A549 (cell line): ENCODE measurements at regions not wholly inside any gene's neighbourhood (a gene's known extent, or its start where the extent isn't known, plus 50 kb on each side); places are given as distances from the start of the nearest gene placed in this dataset.

Experiments used
- CHD2 ChIP-seq: fragments of 150-350 bp; IDR thresholded peaks from 2 replicates; pipeline ENCODE4 v1.6.1; 2014; ENCODE audit warnings: low read length; ENCODE audit not compliant: partially characterized antibody
- CHD4 ChIP-seq: fragments of 200-600 bp; sonication (generic); IDR thresholded peaks from 2 replicates; pipeline ENCODE4 v1.6.1; 2016; ENCODE audit warnings: antibody characterized with exemption, mild to moderate bottlenecking, borderline replicate concordance
- CTCF ChIP-seq: fragments of >200 bp; sonication (Bioruptor Twin); formaldehyde crosslinking; IDR thresholded peaks from 3 replicates; pipeline ENCODE4 v1.5.1; 2016
- ELK1 ChIP-seq: fragments of 150-350 bp; IDR thresholded peaks from 2 replicates; pipeline ENCODE4 v1.6.1; 2014; ENCODE audit warnings: low read depth, mild to moderate bottlenecking, low read length
- FOXS1 ChIP-seq: fragments of 250-450 bp; sonication (Bioruptor Pico); IDR thresholded peaks from 2 replicates; pipeline ENCODE4 v1.5.0; 2020; ENCODE audit warnings: mild to moderate bottlenecking, moderate library complexity
- HES2 ChIP-seq: fragments of >200 bp; sonication (Bioruptor Twin); formaldehyde crosslinking; IDR thresholded peaks from 2 replicates; pipeline ENCODE4 v1.6.1; 2016
- KDM1A ChIP-seq: fragments of 200-600 bp; sonication (generic); IDR thresholded peaks from 2 replicates; pipeline ENCODE4 v1.6.1; 2016; ENCODE audit warnings: low read depth, mild to moderate bottlenecking
- MAFK ChIP-seq: fragments of 450-650 bp; IDR thresholded peaks from 2 replicates; pipeline ENCODE4 v1.6.1; 2014; ENCODE audit not compliant: partially characterized antibody
- POLR2A ChIP-seq: IDR thresholded peaks from 2 replicates; pipeline ENCODE4 v1.6.1; 2012; ENCODE audit warnings: mild to moderate bottlenecking, low read length
- RAD21 ChIP-seq, 2 experiments: fragments of >200 bp in 1 of 2; sonication (Bioruptor Twin) in 1 of 2; formaldehyde crosslinking in 1 of 2; IDR thresholded peaks in 1 of 2; conservative IDR thresholded peaks in 1 of 2; 2 replicates in 1 of 2; 3 replicates in 1 of 2; pipeline ENCODE4 v1.6.1; 2012 to 2018; ENCODE audit warnings: inconsistent platforms in 1 of 2
- RARB ChIP-seq: fragments of 250-450 bp; sonication (Bioruptor Pico); IDR thresholded peaks from 2 replicates; pipeline ENCODE4 v1.8.0; 2021; ENCODE audit warnings: mild to moderate bottlenecking, moderate library complexity
- RCOR1 ChIP-seq: fragments of 150-350 bp; IDR thresholded peaks from 2 replicates; pipeline ENCODE4 v1.6.1; 2014; ENCODE audit warnings: antibody characterized with exemption, low read length, low read depth
- SMC3 ChIP-seq: fragments of >200 bp; sonication (Bioruptor Twin); formaldehyde crosslinking; IDR thresholded peaks from 3 replicates; pipeline ENCODE4 v1.6.1; 2018; ENCODE audit warnings: inconsistent platforms
- ZC3H11A ChIP-seq: fragments of 450-650 bp; IDR thresholded peaks from 2 replicates; pipeline ENCODE4 v1.6.1; 2014; ENCODE audit warnings: antibody characterized with exemption, mild to moderate bottlenecking

GRCh38 chr20:40449144-40449690, 239.8 kb downstream of the MAFB start:
- TF ChIP-seq CTCF (no peak), ELK1 (no peak), POLR2A (no peak), CHD2 (no peak), MAFK (no peak), FOXS1 (CRISPR knock-in tag) (no peak), ZC3H11A (no peak), RCOR1 (no peak), SMC3 (no peak), RAD21 (conservative IDR thresholded peaks at IDR 0.05 in 1 of 2, IDR thresholded peaks at IDR 0.05 in 1 of 2) (no peak), RARB (CRISPR knock-in tag) (no peak), KDM1A (no peak), CHD4 (no peak), HES2 (no peak)
